K562 (cell line): ENCODE measurements at regions not wholly inside any gene's neighbourhood (a gene's known extent, or its start where the extent isn't known, plus 50 kb on each side); places are given as distances from the start of the nearest gene placed in this dataset.

ENCODE experiments used
- ARID1B ChIP-seq: fragments of 450-650 bp; IDR thresholded peaks from 2 replicates; pipeline ENCODE4 v1.6.1; 2016; ENCODE audit warnings: antibody characterized with exemption, mild to moderate bottlenecking, inconsistent platforms
- CHD2 ChIP-seq: IDR thresholded peaks from 2 replicates; pipeline ENCODE4 v1.6.1; 2011; ENCODE audit warnings: low read depth, low read length
- CHD7 ChIP-seq: fragments of 200-600 bp; sonication (generic); IDR thresholded peaks from one replicate; pipeline ENCODE4 v1.6.1; 2012; ENCODE audit warnings: mild to moderate bottlenecking, low read depth, low read length, inconsistent platforms
- JUNB ChIP-seq: fragments of 450-650 bp; formaldehyde crosslinking; conservative IDR thresholded peaks from 2 replicates; pipeline ENCODE4 v1.4.0; 2020; ENCODE audit warnings: mild to moderate bottlenecking
- KAT7 ChIP-seq: sonication (generic); formaldehyde crosslinking; IDR thresholded peaks from 2 replicates; pipeline ENCODE4 v1.8.0; 2022; ENCODE audit warnings: missing genetic modification reagents, mild to moderate bottlenecking, borderline replicate concordance
- REST ChIP-seq, 2 experiments: fragments of 450-650 bp; formaldehyde crosslinking in 1 of 2; IDR thresholded peaks; 2 replicates each; pipeline versions ENCODE4 v1.4.0 to v1.6.1; 2014 to 2020; ENCODE audit warnings: mild to moderate bottlenecking in 2 of 2, borderline replicate concordance in 1 of 2, low read depth in 1 of 2
- ZC3H4 ChIP-seq: sonication (generic); formaldehyde crosslinking; IDR thresholded peaks from 2 replicates; pipeline ENCODE4 v1.9.0; 2021; ENCODE audit warnings: missing genetic modification reagents, borderline replicate concordance

DNA sequence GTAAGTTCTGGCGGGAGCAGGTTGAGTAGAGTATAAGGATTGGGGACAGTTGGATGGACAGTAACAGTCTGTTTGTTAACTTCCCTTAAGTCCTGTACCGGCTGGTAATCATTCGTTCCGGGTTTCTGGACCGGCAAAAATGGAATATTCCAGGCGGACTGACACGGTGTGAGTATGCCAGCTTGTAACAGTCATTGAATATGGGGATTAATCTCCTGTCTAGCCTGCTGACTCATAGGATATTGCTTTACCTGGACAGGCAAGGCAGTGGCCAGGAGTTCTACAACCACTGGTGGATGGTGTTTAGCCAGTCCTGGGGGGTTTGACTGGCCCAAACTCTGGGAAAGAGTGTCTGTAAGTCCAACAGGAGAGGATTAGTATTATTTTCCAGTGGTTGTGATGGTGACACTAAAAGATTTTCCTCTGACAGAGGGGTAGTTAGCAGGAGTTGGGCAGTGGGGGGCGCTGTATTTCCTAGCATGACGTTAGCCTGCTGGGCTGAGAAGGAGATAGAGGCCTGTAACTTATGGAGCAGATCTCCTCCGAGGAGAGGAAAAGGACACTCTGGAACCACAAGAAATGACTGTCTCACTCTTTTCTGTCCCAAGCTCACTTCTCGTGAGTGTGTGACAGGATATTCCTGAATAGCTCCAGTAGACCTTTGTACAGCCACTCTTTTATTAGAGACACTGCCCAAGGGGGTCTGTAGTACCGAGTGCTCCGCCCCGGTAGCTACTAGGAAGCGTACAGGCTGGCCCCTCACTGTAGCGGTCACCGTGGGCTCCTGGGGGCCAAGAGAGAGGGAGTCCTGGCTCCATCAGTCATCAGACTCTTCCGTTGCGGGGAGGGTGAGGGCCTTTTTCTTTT, 152.2 kb downstream of the TRIM27 start (continued):
- TF ChIP-seq CHD7 (no peak), REST (IDR thresholded peaks at IDR 0.05; ENCODE audit: borderline replicate concordance) (peak; percentile 77), REST (CRISPR knock-in tag; IDR thresholded peaks at IDR 0.05; ENCODE audit: low read depth) (no peak), KAT7 (CRISPR knock-in tag) (no peak), CHD2 (no peak), ZC3H4 (CRISPR knock-in tag) (no peak), ARID1B (peak; percentile 34; the same call in 1 of the 2 replicates), JUNB (CRISPR knock-in tag) (no peak)
